Epithelial cell of esophagus (primary cell): ENCODE measurements at regions not wholly inside any gene's neighbourhood (a gene's known extent, or its start where the extent isn't known, plus 50 kb on each side); places are given as distances from the start of the nearest gene placed in this dataset.
A peak's percentile ranks its signal among the peaks of the same experiment; 100 is the strongest.

Experiments used
- DNase-seq: peaks from one replicate; pipeline ENCODE4 v3.0.0; 2010; ENCODE audit warnings: low read depth
- H3K4me3 ChIP-seq: 2 replicates; pipeline ENCODE4 v1.5.1; 2011; ENCODE audit warnings: mild to moderate bottlenecking, low read length, control low read depth
- CTCF ChIP-seq: IDR thresholded peaks from 2 replicates; pipeline ENCODE4 v1.5.1; 2011; ENCODE audit warnings: low read depth, mild to moderate bottlenecking, low read length, control low read depth, inconsistent platforms; ENCODE audit not compliant: insufficient read depth; ENCODE audit errors: missing control alignments

DNA sequence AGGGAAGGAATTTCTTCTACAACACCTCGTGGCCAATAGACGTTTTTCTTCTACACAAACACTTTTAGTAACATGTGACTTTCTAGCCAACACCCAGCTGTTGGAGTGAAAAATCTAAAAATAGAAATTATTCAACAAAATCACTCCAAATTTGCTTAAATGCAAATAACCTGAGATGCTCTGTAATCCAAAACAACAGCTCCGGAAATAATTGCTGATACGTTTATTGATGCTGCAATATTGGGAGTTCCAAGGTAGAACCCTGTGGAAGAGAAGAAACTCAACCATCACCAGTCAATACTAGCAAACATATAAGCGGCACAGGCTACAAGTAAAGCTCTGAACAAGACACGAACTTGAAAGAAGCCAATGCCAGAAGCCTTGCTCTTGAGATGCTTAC is 230.6 kb downstream of the ALDH8A1 start:
- no peak for DNase-seq
- no peak for TF ChIP-seq CTCF
- no peak overlapping the region for H3K4me3 ChIP-seq

- no peak overlapping the region for H3K4me3 ChIP-seq
- DNase-seq: peak; percentile 86
- TF ChIP-seq CTCF: no peak
These were observed 235.2 kb downstream of the ALDH8A1 start for GRCh38 chr6:134714679-134715078.

- no peak overlapping the region for H3K4me3 ChIP-seq
- no peak for TF ChIP-seq CTCF
- DNase-seq: peak; percentile 85
These were observed 235.8 kb downstream of the ALDH8A1 start for GRCh38 chr6:134714113-134714512.

GRCh38 chr6:134712311-134712710 is 237.6 kb downstream of the ALDH8A1 start:
- no peak for DNase-seq
- H3K4me3 ChIP-seq: no peak overlapping the region
- TF ChIP-seq CTCF: no peak

DNA sequence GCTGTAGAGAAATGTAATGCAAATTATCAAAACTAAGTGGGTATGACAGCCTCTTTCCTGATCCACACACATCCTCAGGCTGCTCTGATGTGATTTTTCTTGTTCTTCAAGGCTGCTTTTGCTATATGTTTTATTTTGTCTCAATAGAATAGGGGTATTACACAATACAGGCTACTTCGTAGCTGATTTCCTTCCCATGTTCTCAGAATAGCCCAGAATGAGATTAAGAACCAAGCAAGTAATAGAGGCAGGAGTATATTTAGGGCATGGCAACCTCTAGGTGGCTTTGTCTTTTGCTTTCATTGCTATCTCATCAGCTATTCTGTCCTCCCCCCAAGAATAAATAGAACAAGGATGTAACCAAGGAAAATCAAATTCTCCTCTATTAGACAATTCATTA is 241.8 kb downstream of the ALDH8A1 start:
- no peak for DNase-seq
- H3K4me3 ChIP-seq: no peak overlapping the region
- no peak for TF ChIP-seq CTCF

DNA sequence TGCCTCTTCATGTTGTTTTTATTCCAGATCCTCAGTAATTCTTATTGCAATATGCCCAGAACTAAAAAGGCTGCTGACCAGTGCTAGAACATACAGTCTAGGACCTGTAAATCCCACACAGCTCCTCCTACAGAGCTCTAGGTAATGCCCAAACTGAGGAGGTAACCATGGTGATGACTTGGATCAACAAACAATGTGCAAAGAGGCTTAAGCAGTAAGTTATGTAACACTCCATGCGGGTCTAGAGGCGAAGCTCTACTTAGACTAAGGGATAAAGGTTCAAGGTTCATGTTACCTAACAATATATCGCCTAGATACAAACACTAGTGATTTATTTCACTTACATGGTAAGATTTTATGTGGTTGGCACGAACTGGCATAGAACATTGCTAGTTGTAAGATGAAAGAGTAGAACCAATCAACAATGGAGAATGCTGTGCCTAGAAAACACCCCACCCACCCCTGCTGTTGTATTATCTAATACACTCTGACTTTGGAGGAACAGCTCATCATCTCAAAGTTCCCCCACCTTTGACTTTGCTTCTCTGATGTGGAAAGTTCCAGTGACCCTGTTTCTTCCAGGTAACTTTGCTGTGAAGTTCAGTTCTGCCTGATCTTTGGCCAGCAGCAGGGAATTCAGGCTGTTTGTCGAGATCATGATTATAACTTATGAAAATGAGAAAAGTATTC is 242.4 kb downstream of the ALDH8A1 start:
- DNase-seq: peak; percentile 39
- TF ChIP-seq CTCF: no peak
- H3K4me3 ChIP-seq: no peak overlapping the region

DNA sequence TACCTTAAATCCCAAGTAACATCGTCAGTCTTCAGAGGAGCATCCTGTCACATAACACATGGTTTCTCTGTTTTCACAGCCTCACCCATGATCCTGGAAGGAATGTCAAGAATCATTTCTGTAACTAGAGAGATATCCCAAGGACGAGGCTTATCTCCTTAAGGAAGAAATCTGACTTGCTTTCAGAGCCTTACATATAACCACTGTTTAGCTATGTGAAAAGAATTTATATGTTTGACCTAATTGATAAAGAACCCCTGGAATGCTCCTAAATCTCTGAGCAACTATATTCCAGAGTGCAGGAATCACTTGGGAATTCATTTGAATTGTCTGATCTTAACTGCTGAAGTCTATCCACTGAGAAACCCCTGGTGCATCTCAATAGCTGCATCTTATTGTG is 243.1 kb downstream of the ALDH8A1 start:
- no peak overlapping the region for H3K4me3 ChIP-seq
- no peak for DNase-seq
- no peak for TF ChIP-seq CTCF
